Cardiac muscle cell (in vitro differentiated cells and primary cell): ENCODE measurements at regions not wholly inside any gene's neighbourhood (a gene's known extent, or its start where the extent isn't known, plus 50 kb on each side); places are given as distances from the start of the nearest gene placed in this dataset.

Experiments used
- DNase-seq, 2 donors: peaks; one replicate each; pipeline versions ENCODE4 v3.0.0 to v3.0.0-alpha.2; 2010 to 2017; ENCODE audit warnings: low read depth in 1 of 2, low spot score in 1 of 2
- H3K27ac ChIP-seq: fragments of 200-600 bp; sonication (generic); 2 replicates; pipeline ENCODE4 v1.5.1; 2016
- H3K27me3 ChIP-seq: fragments of 200-600 bp; sonication (generic); 2 replicates; pipeline ENCODE4 v1.6.0; 2016; ENCODE audit warnings: control low read depth
- H3K36me3 ChIP-seq: fragments of 200-600 bp; sonication (generic); 2 replicates; pipeline ENCODE4 v1.5.1; 2016; ENCODE audit warnings: control low read depth
- H3K4me1 ChIP-seq: fragments of 200-600 bp; sonication (generic); 2 replicates; pipeline ENCODE4 v1.8.1; 2017; ENCODE audit warnings: low read depth, mild to moderate bottlenecking, mixed run types
- H3K4me3 ChIP-seq: fragments of 200-600 bp; sonication (generic); 2 replicates; pipeline ENCODE4 v1.5.1; 2016; ENCODE audit warnings: mild to moderate bottlenecking
- H3K9me3 ChIP-seq: fragments of 200-600 bp; sonication (generic); 2 replicates; pipeline ENCODE4 v1.5.1; 2017; ENCODE audit warnings: low read depth, mild to moderate bottlenecking, control low read depth
- CTCF ChIP-seq: IDR thresholded peaks from 2 replicates; pipeline ENCODE4 v1.5.1; 2012; ENCODE audit warnings: low read depth, mild to moderate bottlenecking, low read length

- H3K4me3 ChIP-seq = no peak overlapping the region
- no peak overlapping the region for H3K27ac ChIP-seq
- DNase-seq = no peak
- no peaks in the 10 kb centered on the region for H3K9me3 ChIP-seq
- H3K4me1 ChIP-seq = no peaks in the 10 kb centered on the region
- no peaks in the 10 kb centered on the region for H3K27me3 ChIP-seq
- TF ChIP-seq CTCF = no peak
- no peaks in the 10 kb centered on the region for H3K36me3 ChIP-seq
Measured at GRCh38 chr13:39954476-39954875, 299.0 kb downstream of the COG6 start.

GRCh38 chr13:39955560-39955959, 300.1 kb downstream of the COG6 start:
- Histone ChIP-seq H3K9me3 (no peaks in the 10 kb centered on the region), H3K27ac (no peak overlapping the region), H3K27me3 (no peaks in the 10 kb centered on the region), H3K4me1 (peaks cover 4% of the 10 kb centered on the region), H3K4me3 (no peak overlapping the region), H3K36me3 (no peaks in the 10 kb centered on the region)
- TF ChIP-seq CTCF = no peak
- no peak for DNase-seq

DNA sequence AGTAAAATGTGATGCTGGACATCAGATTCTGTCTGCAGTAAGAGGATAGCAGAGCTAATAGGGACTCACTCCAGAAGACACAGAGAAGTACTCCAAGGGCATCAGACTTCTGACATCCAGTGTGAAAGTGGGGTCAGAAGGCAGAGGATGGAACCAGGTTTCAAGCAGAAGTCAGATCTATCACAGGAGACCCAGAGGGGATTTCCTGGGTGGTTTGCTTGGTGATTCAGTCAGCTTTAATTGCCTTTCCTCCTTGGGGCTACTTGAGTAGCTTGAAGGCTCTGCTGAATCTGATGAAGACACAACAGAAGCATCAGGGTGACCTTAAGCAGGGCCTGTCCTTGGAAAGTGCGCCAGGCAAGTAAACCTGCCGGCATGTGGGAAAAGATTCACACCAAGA, 300.6 kb downstream of the COG6 start:
- no peaks in the 10 kb centered on the region for H3K27me3 ChIP-seq
- H3K9me3 ChIP-seq = no peaks in the 10 kb centered on the region
- no peak overlapping the region for H3K4me3 ChIP-seq
- DNase-seq = no peak
- H3K4me1 ChIP-seq = peaks cover 6% of the 10 kb centered on the region
- H3K36me3 ChIP-seq = no peaks in the 10 kb centered on the region
- TF ChIP-seq CTCF = no peak
- no peak overlapping the region for H3K27ac ChIP-seq

- Histone ChIP-seq H3K9me3 (no peaks in the 10 kb centered on the region), H3K27me3 (no peaks in the 10 kb centered on the region), H3K36me3 (no peaks in the 10 kb centered on the region), H3K27ac (no peak overlapping the region), H3K4me3 (no peak overlapping the region), H3K4me1 (peaks cover 6% of the 10 kb centered on the region)
- no peak for DNase-seq
- no peak for TF ChIP-seq CTCF
Measured at GRCh38 chr13:39957868-39958677, 302.6 kb downstream of the COG6 start.

- TF ChIP-seq CTCF = no peak
- H3K4me1 ChIP-seq = peaks cover 6% of the 10 kb centered on the region
- H3K4me3 ChIP-seq = no peak overlapping the region
- H3K36me3 ChIP-seq = no peaks in the 10 kb centered on the region
- H3K9me3 ChIP-seq = no peaks in the 10 kb centered on the region
- no peak overlapping the region for H3K27ac ChIP-seq
- no peaks in the 10 kb centered on the region for H3K27me3 ChIP-seq
- peak in 1 of 2 donors; percentile 45 for DNase-seq
Measured at GRCh38 chr13:39959497-39960144, 304.2 kb downstream of the COG6 start.
